ENCODE measurements at regions not wholly inside any gene's neighbourhood (a gene's known extent, or its start where the extent isn't known, plus 50 kb on each side); places are given as distances from the start of the nearest gene placed in this dataset. TPM values are rescaled to one million over a fixed set of nuclear protein-coding genes. Genes with fewer than 3 reads are reported as not detected.

GRCh38 chr6:37555040-37555781 lies 55.5 kb upstream of the CCDC167 start:
- POLR2A ChIA-PET: interaction anchor here (0.6 to 1.3 kb wide), 2 partner anchors 53 to 150 kb away, joined by 5 read pairs; no protein-coding TSS in a partner anchor

GRCh38 chr6:37554480-37554819 lies 54.8 kb upstream of the CCDC167 start:
- Mint-ChIP-seq H3K4me1 (ENCODE audit: low read depth) (peaks cover 18% of the 10 kb centered on the region), H3K27ac (no peak overlapping the region), H3K9me3 (ENCODE audit: insufficient read depth) (no peaks in the 10 kb centered on the region), H3K27me3 (ENCODE audit: low read depth) (peaks cover 4% of the 10 kb centered on the region), H3K4me3 (no peak overlapping the region), H3K36me3 (ENCODE audit: low read depth) (no peaks in the 10 kb centered on the region)
- ChIA-PET CTCF (interaction anchor here (6.3 kb wide), 1 partner anchor 12 kb away, joined by 26 read pairs; no protein-coding TSS in a partner anchor), POLR2A (interaction anchor here (1.2 kb wide), 1 partner anchor 122 kb away, joined by 3 read pairs; the partner anchor contains the start of gene CMTR1)
- DNase-seq (no peak), ATAC-seq (no peak)

More at GRCh38 chr6:37555040-37555781, 55.5 kb upstream of the CCDC167 start:
- Mint-ChIP-seq H3K27me3 (ENCODE audit: low read depth) (peaks cover 8% of the 10 kb centered on the region), H3K36me3 (ENCODE audit: low read depth) (no peaks in the 10 kb centered on the region), H3K4me3 (no peak overlapping the region), H3K27ac (no peak overlapping the region), H3K9me3 (ENCODE audit: insufficient read depth) (no peaks in the 10 kb centered on the region), H3K4me1 (ENCODE audit: low read depth) (peaks cover 21% of the 10 kb centered on the region)
- CTCF ChIA-PET: interaction anchor here (1.0 to 6.3 kb wide), 2 partner anchors 11 to 38 kb away, joined by 4 to 26 read pairs; no protein-coding TSS in a partner anchor
- no peak for DNase-seq
- no peak for ATAC-seq

- H3K9me3 Mint-ChIP-seq (ENCODE audit: insufficient read depth): no peaks in the 10 kb centered on the region
- ATAC-seq (no peak), DNase-seq (no peak)
- H3K36me3 Mint-ChIP-seq (ENCODE audit: low read depth): no peaks in the 10 kb centered on the region
- H3K27ac Mint-ChIP-seq: no peak overlapping the region
- no peak overlapping the region for H3K4me3 Mint-ChIP-seq
- ChIA-PET CTCF (interaction anchor here (6.3 kb wide), 1 partner anchor 14 kb away, joined by 26 read pairs; no protein-coding TSS in a partner anchor), POLR2A (interaction anchor here (0.6 to 1.2 kb wide), 2 partner anchors 36 to 215 kb away, joined by 3 read pairs; no protein-coding TSS in a partner anchor)
- peaks cover 23% of the 10 kb centered on the region for H3K4me1 Mint-ChIP-seq (ENCODE audit: low read depth)
- no peaks in the 10 kb centered on the region for H3K27me3 Mint-ChIP-seq (ENCODE audit: low read depth)
Measured at GRCh38 chr6:37552267-37552666, 52.6 kb upstream of the CCDC167 start.

- POLR2A ChIA-PET: interaction anchor here (1.2 kb wide), 1 partner anchor 35 kb away, joined by 3 read pairs; no protein-coding TSS in a partner anchor
- no peak for ATAC-seq
Measured at GRCh38 chr6:37551867-37552266, 52.2 kb upstream of the CCDC167 start.

GRCh38 chr6:37551446-37551845 lies 51.8 kb upstream of the CCDC167 start:
- no peak overlapping the region for H3K27ac Mint-ChIP-seq
- ATAC-seq: no peak
- no peaks in the 10 kb centered on the region for H3K9me3 Mint-ChIP-seq (ENCODE audit: insufficient read depth)
- H3K4me1 Mint-ChIP-seq (ENCODE audit: low read depth): peaks cover 28% of the 10 kb centered on the region
- H3K27me3 Mint-ChIP-seq (ENCODE audit: low read depth): no peaks in the 10 kb centered on the region
- no peak overlapping the region for H3K4me3 Mint-ChIP-seq
- POLR2A ChIA-PET: interaction anchor here (1.0 kb wide), 1 partner anchor 110 kb away, joined by 3 read pairs; no protein-coding TSS in a partner anchor
- no peak for DNase-seq
- H3K36me3 Mint-ChIP-seq (ENCODE audit: low read depth): no peaks in the 10 kb centered on the region
- CTCF ChIA-PET: interaction anchor here (0.6 to 1.2 kb wide), 2 partner anchors 14 to 231 kb away, joined by 3 to 4 read pairs; no protein-coding TSS in a partner anchor

More at GRCh38 chr6:37551867-37552266, 52.2 kb upstream of the CCDC167 start:
- DNase-seq: no peak
- Mint-ChIP-seq H3K4me3 (no peak overlapping the region), H3K4me1 (ENCODE audit: low read depth) (peaks cover 27% of the 10 kb centered on the region), H3K9me3 (ENCODE audit: insufficient read depth) (no peaks in the 10 kb centered on the region), H3K27me3 (ENCODE audit: low read depth) (no peaks in the 10 kb centered on the region), H3K27ac (no peak overlapping the region), H3K36me3 (ENCODE audit: low read depth) (no peaks in the 10 kb centered on the region)
- CTCF ChIA-PET: interaction anchor here (1.2 kb wide), 1 partner anchor 14 kb away, joined by 4 read pairs; no protein-coding TSS in a partner anchor

- no peak overlapping the region for H3K4me3 Mint-ChIP-seq
- no peak overlapping the region for H3K27ac Mint-ChIP-seq
- ChIA-PET CTCF (interaction anchor here (0.6 to 1.2 kb wide), 2 partner anchors 15 to 230 kb away, joined by 3 to 4 read pairs; no protein-coding TSS in a partner anchor), POLR2A (interaction anchor here (1.0 kb wide), 1 partner anchor 109 kb away, joined by 3 read pairs; no protein-coding TSS in a partner anchor)
- H3K27me3 Mint-ChIP-seq (ENCODE audit: low read depth): no peaks in the 10 kb centered on the region
- H3K9me3 Mint-ChIP-seq (ENCODE audit: insufficient read depth): no peaks in the 10 kb centered on the region
- ATAC-seq (no peak), DNase-seq (no peak)
- H3K4me1 Mint-ChIP-seq (ENCODE audit: low read depth): peaks cover 28% of the 10 kb centered on the region
- no peaks in the 10 kb centered on the region for H3K36me3 Mint-ChIP-seq (ENCODE audit: low read depth)
Measured at GRCh38 chr6:37551002-37551401, 51.3 kb upstream of the CCDC167 start.

GRCh38 chr6:37550191-37550831 lies 50.6 kb upstream of the CCDC167 start:
- no peaks in the 10 kb centered on the region for H3K9me3 Mint-ChIP-seq (ENCODE audit: insufficient read depth)
- no peaks in the 10 kb centered on the region for H3K27me3 Mint-ChIP-seq (ENCODE audit: low read depth)
- no peak overlapping the region for H3K4me3 Mint-ChIP-seq
- POLR2A ChIA-PET: interaction anchor here (1.0 kb wide), 1 partner anchor 108 kb away, joined by 3 read pairs; no protein-coding TSS in a partner anchor
- CTCF ChIA-PET: no interaction called here
- DNase-seq (no peak), ATAC-seq (no peak)
- peaks cover 28% of the 10 kb centered on the region for H3K4me1 Mint-ChIP-seq (ENCODE audit: low read depth)
- no peak overlapping the region for H3K27ac Mint-ChIP-seq
- H3K36me3 Mint-ChIP-seq (ENCODE audit: low read depth): no peaks in the 10 kb centered on the region

- CTCF ChIA-PET: no interaction called here
- DNase-seq (no peak), ATAC-seq (no peak)
- POLR2A ChIA-PET: no interaction called here
- Mint-ChIP-seq H3K36me3 (ENCODE audit: low read depth) (no peaks in the 10 kb centered on the region), H3K27me3 (ENCODE audit: low read depth) (no peaks in the 10 kb centered on the region), H3K4me1 (ENCODE audit: low read depth) (peaks cover 31% of the 10 kb centered on the region), H3K4me3 (no peak overlapping the region), H3K9me3 (ENCODE audit: insufficient read depth) (no peaks in the 10 kb centered on the region), H3K27ac (no peak overlapping the region)
Measured at GRCh38 chr6:37549558-37549957, 49.9 kb upstream of the CCDC167 start.

Small RNAs in the stretch of these regions (microRNA-seq; reads per million reads assigned to microRNA genes)
- not detected for gene MIR4462
